Neural cell (in vitro differentiated cells): ENCODE measurements at regions not wholly inside any gene's neighbourhood (a gene's known extent, or its start where the extent isn't known, plus 50 kb on each side); places are given as distances from the start of the nearest gene placed in this dataset.
"Not testable (repeated sequence)": the region's sequence is repeated elsewhere in the genome, so short reads cannot be mapped to it uniquely, and the experiment has no call there.

Experiments
- H2AFZ ChIP-seq: fragments of 200-600, 300-800 bp; sonication (generic), shearing (Covaris generic); 2 replicates; pipeline ENCODE4 v1.6.0; 2014; ENCODE audit warnings: low read depth, mild to moderate bottlenecking, antibody characterized with exemption, low read length, moderate library complexity
- H3F3A ChIP-seq: fragments of 200-600 bp; shearing (Covaris generic); 2 replicates; pipeline ENCODE4 v1.6.1; 2016; ENCODE audit warnings: mild to moderate bottlenecking, moderate library complexity, mixed read lengths, antibody characterized with exemption, low read length; ENCODE audit not compliant: insufficient read depth, poor library complexity, severe bottlenecking
- H3K27ac ChIP-seq: fragments of 200-600, 300-800 bp; sonication (generic), shearing (Covaris generic); 2 replicates; pipeline ENCODE4 v1.5.1; 2014; ENCODE audit warnings: mild to moderate bottlenecking, low read length, moderate library complexity
- H3K27me3 ChIP-seq: fragments of 300-800, 200-600 bp; sonication (generic), shearing (Covaris generic); 2 replicates; pipeline ENCODE4 v1.6.0; 2014; ENCODE audit warnings: mild to moderate bottlenecking, low read depth, low read length, moderate library complexity; ENCODE audit not compliant: insufficient read depth
- H3K36me3 ChIP-seq: fragments of 300-800, 200-600 bp; sonication (generic), shearing (Covaris generic); 2 replicates; pipeline ENCODE4 v1.5.1; 2014; ENCODE audit warnings: mild to moderate bottlenecking, antibody characterized with exemption, low read length, moderate library complexity; ENCODE audit not compliant: insufficient read depth
- H3K4me2 ChIP-seq: fragments of 300-800, 200-600 bp; sonication (generic), shearing (Covaris generic); 2 replicates; pipeline ENCODE4 v1.6.0; 2014; ENCODE audit warnings: mild to moderate bottlenecking, low read length
- H3K4me3 ChIP-seq: fragments of 300-800, 200-600 bp; sonication (generic), shearing (Covaris generic); 2 replicates; pipeline ENCODE4 v1.5.1; 2014; ENCODE audit warnings: mild to moderate bottlenecking, low read length, moderate library complexity
- H3K79me2 ChIP-seq: fragments of 200-600 bp; shearing (Covaris generic); replicated peaks from 2 replicates; pipeline ENCODE4 v1.6.0; 2014; ENCODE audit warnings: mild to moderate bottlenecking, low read length, moderate library complexity; ENCODE audit not compliant: insufficient read depth
- H3K9ac ChIP-seq: fragments of 300-800, 200-600 bp; sonication (generic), shearing (Covaris generic); 2 replicates; pipeline ENCODE4 v1.6.1; 2016; ENCODE audit warnings: mild to moderate bottlenecking, low read length, mixed read lengths
- H3K9me2 ChIP-seq: fragments of 200-600 bp; shearing (Covaris generic); 2 replicates; pipeline ENCODE4 v1.6.1; 2016; ENCODE audit warnings: mild to moderate bottlenecking, low read length, mixed read lengths; ENCODE audit not compliant: insufficient read depth
- H3K9me3 ChIP-seq: fragments of 200-600, 300-800 bp; sonication (generic), shearing (Covaris generic); 2 replicates; pipeline ENCODE4 v1.6.1; 2016; ENCODE audit warnings: mild to moderate bottlenecking, mixed run types, low read length, moderate library complexity, mixed read lengths
- H4K20me1 ChIP-seq: fragments of 200-600 bp; shearing (Covaris generic); 2 replicates; pipeline ENCODE4 v1.6.1; 2016; ENCODE audit warnings: mild to moderate bottlenecking, mixed run types; ENCODE audit not compliant: insufficient read depth
- CTCF ChIP-seq: fragments of 450-650 bp; IDR thresholded peaks from 2 replicates; pipeline ENCODE4 v1.5.1; 2014; ENCODE audit warnings: antibody characterized with exemption, mild to moderate bottlenecking, moderate library complexity; ENCODE audit not compliant: poor library complexity, severe bottlenecking
- EP300 ChIP-seq: fragments of 450-650 bp; conservative IDR thresholded peaks from 2 replicates; pipeline ENCODE4 v1.6.1; 2014; ENCODE audit warnings: antibody characterized with exemption, mild to moderate bottlenecking, moderate library complexity; ENCODE audit not compliant: poor library complexity, severe bottlenecking
- EZH2 ChIP-seq: fragments of 200-600, 300-800 bp; shearing (Covaris generic), sonication (generic); IDR thresholded peaks from 2 replicates; pipeline ENCODE4 v1.6.1; 2014; ENCODE audit warnings: antibody characterized with exemption, low read length, borderline replicate concordance, mild to moderate bottlenecking; ENCODE audit not compliant: insufficient read depth, poor library complexity, severe bottlenecking
- POLR2AphosphoS5 ChIP-seq: IDR thresholded peaks from 2 replicates; pipeline ENCODE4 v1.6.1; 2012
- SMC3 ChIP-seq: fragments of 450-650 bp; conservative IDR thresholded peaks from 2 replicates; pipeline ENCODE4 v1.6.1; 2014; ENCODE audit warnings: antibody characterized with exemption, mild to moderate bottlenecking, moderate library complexity; ENCODE audit not compliant: poor library complexity
- TAF1 ChIP-seq: IDR thresholded peaks from 2 replicates; pipeline ENCODE4 v1.6.1; 2012; ENCODE audit warnings: low read depth
- TF ChIP-seq, protein P1 (sequence below): IDR thresholded peaks from 2 replicates; pipeline ENCODE4 v1.6.1; 2012; ENCODE audit warnings: borderline replicate concordance

DNA sequence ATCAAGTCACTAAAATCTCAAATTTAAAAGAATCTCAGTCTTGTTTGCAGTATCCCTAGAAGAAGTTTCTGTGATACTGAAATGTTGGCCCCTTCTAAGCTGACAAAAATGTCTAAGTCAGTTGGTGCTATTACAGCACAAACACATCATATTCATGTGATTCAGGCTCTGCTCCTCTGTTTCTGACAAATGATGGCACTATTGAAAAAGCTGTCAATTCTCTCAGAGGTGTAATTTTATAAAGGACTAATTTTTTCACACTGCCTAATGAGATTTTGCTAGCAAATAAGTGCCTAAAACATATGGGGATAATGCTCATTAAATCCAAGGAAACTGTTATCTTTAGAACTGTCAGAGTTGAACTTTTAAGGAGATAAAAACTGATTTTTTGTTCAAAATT lies 445.9 kb downstream of the DSC3 start:
- Histone ChIP-seq H3K27me3 (no peaks in the 10 kb centered on the region), H3K4me3 (no peak overlapping the region), H3K9me3 (no peaks in the 10 kb centered on the region), H3K27ac (no peak overlapping the region), H4K20me1 (no peaks in the 10 kb centered on the region), H3K4me2 (no peak overlapping the region), H3K79me2 (no peaks in the 10 kb centered on the region), H3K9ac (no peak overlapping the region), H3K36me3 (no peaks in the 10 kb centered on the region), H3K9me2 (no peaks in the 10 kb centered on the region), H2AFZ (no peak overlapping the region), H3F3A (no peaks in the 10 kb centered on the region)
- TF ChIP-seq EZH2 (no peak), SMC3 (no peak), POLR2AphosphoS5 (peak; percentile 38), EP300 (peak; percentile 71), TAF1 (no peak)
- TF ChIP-seq, protein P1, sequence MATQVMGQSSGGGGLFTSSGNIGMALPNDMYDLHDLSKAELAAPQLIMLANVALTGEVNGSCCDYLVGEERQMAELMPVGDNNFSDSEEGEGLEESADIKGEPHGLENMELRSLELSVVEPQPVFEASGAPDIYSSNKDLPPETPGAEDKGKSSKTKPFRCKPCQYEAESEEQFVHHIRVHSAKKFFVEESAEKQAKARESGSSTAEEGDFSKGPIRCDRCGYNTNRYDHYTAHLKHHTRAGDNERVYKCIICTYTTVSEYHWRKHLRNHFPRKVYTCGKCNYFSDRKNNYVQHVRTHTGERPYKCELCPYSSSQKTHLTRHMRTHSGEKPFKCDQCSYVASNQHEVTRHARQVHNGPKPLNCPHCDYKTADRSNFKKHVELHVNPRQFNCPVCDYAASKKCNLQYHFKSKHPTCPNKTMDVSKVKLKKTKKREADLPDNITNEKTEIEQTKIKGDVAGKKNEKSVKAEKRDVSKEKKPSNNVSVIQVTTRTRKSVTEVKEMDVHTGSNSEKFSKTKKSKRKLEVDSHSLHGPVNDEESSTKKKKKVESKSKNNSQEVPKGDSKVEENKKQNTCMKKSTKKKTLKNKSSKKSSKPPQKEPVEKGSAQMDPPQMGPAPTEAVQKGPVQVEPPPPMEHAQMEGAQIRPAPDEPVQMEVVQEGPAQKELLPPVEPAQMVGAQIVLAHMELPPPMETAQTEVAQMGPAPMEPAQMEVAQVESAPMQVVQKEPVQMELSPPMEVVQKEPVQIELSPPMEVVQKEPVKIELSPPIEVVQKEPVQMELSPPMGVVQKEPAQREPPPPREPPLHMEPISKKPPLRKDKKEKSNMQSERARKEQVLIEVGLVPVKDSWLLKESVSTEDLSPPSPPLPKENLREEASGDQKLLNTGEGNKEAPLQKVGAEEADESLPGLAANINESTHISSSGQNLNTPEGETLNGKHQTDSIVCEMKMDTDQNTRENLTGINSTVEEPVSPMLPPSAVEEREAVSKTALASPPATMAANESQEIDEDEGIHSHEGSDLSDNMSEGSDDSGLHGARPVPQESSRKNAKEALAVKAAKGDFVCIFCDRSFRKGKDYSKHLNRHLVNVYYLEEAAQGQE = no peak

- no peak overlapping the region for H3K4me3 ChIP-seq
- no peak overlapping the region for H3K27ac ChIP-seq
- no peak overlapping the region for H3K9ac ChIP-seq
- H3K4me2 ChIP-seq = no peak overlapping the region
- H3K36me3 ChIP-seq = no peaks in the 10 kb centered on the region
- H3K9me2 ChIP-seq = no peaks in the 10 kb centered on the region
- TF ChIP-seq CTCF (no peak), EP300 (no peak), POLR2AphosphoS5 (peak; percentile 25), EZH2 (no peak)
- H3F3A ChIP-seq = no peaks in the 10 kb centered on the region
- H2AFZ ChIP-seq = no peak overlapping the region
- no peaks in the 10 kb centered on the region for H3K9me3 ChIP-seq
- H4K20me1 ChIP-seq = no peaks in the 10 kb centered on the region
- no peaks in the 10 kb centered on the region for H3K79me2 ChIP-seq
- H3K27me3 ChIP-seq = no peaks in the 10 kb centered on the region
Observed at GRCh38 chr18:30595942-30596341, 446.6 kb downstream of the DSC3 start.

DNA sequence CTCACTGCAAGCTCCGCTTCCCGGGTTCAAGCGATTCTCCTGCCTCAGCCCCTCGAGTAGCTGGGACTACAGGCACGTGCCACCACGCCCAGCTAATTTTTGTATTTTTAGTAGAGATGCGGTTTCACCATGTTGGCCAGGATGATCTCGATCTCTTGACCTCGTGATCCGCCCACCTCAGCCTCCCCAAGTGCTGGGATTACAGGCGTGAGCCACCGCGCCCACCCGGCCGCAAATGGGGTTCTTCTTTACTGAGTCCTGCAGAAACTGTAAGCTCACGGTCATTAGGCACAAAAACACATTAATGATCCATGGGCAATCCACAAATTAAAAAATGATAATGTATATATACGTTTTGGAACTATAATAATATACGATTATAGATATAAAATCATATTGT lies 447.6 kb downstream of the DSC3 start:
- not testable (repeated sequence) for H3K79me2 ChIP-seq, H4K20me1 ChIP-seq, H3K27ac ChIP-seq, H3K9ac ChIP-seq, H2AFZ ChIP-seq, H3K9me3 ChIP-seq, H3K27me3 ChIP-seq, H3K36me3 ChIP-seq, H3K4me3 ChIP-seq, H3F3A ChIP-seq, H3K4me2 ChIP-seq, H3K9me2 ChIP-seq
